HL-60 (cell line): ENCODE measurements at regions not wholly inside any gene's neighbourhood (a gene's known extent, or its start where the extent isn't known, plus 50 kb on each side); places are given as distances from the start of the nearest gene placed in this dataset.

Experiments
- GABPA ChIP-seq: IDR thresholded peaks from 2 replicates; pipeline ENCODE4 v1.6.1; 2012; ENCODE audit warnings: low read depth
- TF ChIP-seq, protein P1 (sequence below): IDR thresholded peaks from one replicate; pipeline ENCODE4 v1.5.1; 2011; ENCODE audit warnings: low read length, control low read depth, inconsistent platforms; ENCODE audit not compliant: insufficient read depth

DNA sequence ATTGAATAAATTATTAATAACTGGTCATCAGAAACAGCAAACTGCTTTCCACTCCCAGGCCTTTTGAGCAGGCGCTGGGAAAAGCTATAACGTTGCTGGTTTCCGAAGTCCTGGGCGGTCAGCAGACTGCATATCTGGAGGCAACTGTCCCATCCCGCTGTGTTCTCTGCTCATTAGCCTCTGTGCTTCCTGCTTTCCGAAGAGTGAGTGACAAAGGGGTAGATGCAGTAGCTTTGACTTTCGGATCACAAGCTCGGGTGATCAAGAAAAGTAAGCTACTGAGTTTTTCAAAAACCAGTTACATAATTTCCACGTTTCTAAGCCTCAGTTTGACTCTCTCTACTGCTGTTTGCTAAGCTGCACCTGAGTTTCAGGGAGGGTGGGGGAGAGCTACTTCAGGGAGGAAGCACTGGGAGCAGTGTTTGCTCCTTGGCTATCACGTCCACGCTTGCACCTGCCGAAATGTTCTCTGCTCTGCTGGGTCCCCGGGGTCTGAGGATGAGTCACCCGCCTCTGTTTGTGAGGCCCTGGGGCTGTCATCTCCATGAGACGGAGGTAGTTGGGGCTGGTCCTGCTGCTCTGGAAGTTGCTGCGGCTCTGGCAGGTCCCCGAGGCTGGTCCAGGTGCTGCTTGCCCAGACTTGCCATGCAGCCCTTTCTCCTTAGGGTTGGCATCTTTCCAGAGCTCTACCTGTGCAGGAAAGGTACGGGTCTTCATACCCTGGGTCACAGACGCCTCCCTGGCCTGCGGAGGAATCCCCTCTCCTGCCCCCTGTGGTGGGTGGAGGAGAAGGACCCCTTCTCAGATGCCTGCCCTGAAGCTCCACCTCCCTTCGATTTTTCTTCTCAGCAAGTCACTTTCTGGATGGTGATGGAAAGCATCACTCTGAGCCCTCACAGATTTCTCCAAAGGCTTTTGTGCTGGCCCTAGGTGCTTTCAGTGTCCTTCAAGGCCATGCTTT is 220.0 kb downstream of the QKI start:
- TF ChIP-seq GABPA = no peak
- TF ChIP-seq, protein P1, sequence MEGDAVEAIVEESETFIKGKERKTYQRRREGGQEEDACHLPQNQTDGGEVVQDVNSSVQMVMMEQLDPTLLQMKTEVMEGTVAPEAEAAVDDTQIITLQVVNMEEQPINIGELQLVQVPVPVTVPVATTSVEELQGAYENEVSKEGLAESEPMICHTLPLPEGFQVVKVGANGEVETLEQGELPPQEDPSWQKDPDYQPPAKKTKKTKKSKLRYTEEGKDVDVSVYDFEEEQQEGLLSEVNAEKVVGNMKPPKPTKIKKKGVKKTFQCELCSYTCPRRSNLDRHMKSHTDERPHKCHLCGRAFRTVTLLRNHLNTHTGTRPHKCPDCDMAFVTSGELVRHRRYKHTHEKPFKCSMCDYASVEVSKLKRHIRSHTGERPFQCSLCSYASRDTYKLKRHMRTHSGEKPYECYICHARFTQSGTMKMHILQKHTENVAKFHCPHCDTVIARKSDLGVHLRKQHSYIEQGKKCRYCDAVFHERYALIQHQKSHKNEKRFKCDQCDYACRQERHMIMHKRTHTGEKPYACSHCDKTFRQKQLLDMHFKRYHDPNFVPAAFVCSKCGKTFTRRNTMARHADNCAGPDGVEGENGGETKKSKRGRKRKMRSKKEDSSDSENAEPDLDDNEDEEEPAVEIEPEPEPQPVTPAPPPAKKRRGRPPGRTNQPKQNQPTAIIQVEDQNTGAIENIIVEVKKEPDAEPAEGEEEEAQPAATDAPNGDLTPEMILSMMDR = no peak
